Activated T-helper 2 cell treated with anti-CD3 and anti-CD28 coated beads, Interferon-gamma antibody, Interleukin-2, Interleukin-4, amounts not matched to agents 10 μg/mL and 5 μg/mL and 100 μg/mL, durations not matched to agents 14 hours and 24 hours and 36 hours (primary cell): ENCODE measurements at regions not wholly inside any gene's neighbourhood (a gene's known extent, or its start where the extent isn't known, plus 50 kb on each side); places are given as distances from the start of the nearest gene placed in this dataset.
A peak's percentile ranks its signal among the peaks of the same experiment; 100 is the strongest.

Experiments used
- DNase-seq: peaks from one replicate; pipeline ENCODE4 v3.0.0; 2021; ENCODE audit warnings: low spot score
- H3K27ac Mint-ChIP-seq: one replicate; pipeline ENCODE4 v1.8.0; 2021; ENCODE audit warnings: mixed read lengths
- H3K27me3 Mint-ChIP-seq: one replicate; pipeline ENCODE4 v1.8.0; 2021; ENCODE audit warnings: low read depth, mixed read lengths
- H3K36me3 Mint-ChIP-seq: one replicate; pipeline ENCODE4 v1.8.0; 2021; ENCODE audit warnings: low read depth, mixed read lengths
- H3K4me1 Mint-ChIP-seq: one replicate; pipeline ENCODE4 v1.8.0; 2021; ENCODE audit warnings: low read depth, mixed read lengths
- H3K4me3 Mint-ChIP-seq: one replicate; pipeline ENCODE4 v1.8.0; 2021; ENCODE audit warnings: low read depth, mild to moderate bottlenecking, moderate library complexity, mixed read lengths
- H3K9me3 Mint-ChIP-seq: one replicate; pipeline ENCODE4 v1.8.0; 2021; ENCODE audit warnings: mixed read lengths
- intact Hi-C: fragments of 100-400 bp; cut with micrococcal nuclease; formaldehyde crosslinking; loops from one replicate; pipeline ENCODE4 v1.15.1; 2023

DNA sequence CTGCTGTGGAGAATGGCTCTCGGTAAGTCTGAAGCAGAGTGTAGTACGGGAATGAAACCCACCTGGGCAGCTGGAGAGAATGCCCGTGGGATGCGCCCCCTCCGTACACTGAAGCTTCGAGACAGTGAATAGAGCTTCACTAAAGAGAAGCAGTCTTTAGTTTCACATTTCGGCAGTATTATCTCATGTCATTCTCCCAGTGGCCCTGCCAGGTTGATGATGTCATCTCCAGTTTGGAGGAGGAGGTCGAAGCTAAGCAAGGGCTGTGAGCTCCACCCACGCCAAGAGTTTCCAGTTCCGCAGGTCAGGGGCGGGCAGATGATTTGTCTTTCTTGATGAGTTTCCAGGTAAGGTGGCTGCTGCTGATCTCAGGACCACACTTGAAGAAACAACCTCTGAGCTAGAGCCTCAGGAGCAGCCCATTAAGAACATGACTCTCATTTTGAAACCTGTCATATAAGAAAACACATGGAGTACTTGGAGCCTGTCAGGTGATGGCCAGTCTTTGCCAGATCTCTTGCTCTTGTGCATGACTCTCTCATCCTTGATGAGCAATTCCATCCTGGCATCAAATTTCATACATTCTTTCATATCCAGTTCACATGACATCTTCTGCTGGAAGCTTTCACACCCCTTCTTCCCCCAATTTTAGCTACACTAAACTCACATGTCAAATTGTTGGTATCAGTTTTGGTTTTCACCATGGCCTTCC lies 475.0 kb downstream of the RNF144A start:
- no peaks in the 10 kb centered on the region for H3K36me3 Mint-ChIP-seq
- no peak overlapping the region for H3K27ac Mint-ChIP-seq
- no peaks in the 10 kb centered on the region for H3K4me1 Mint-ChIP-seq
- DNase-seq, result no peak
- H3K27me3 Mint-ChIP-seq, result peaks cover 11% of the 10 kb centered on the region
- no peak overlapping the region for H3K4me3 Mint-ChIP-seq
- no peaks in the 10 kb centered on the region for H3K9me3 Mint-ChIP-seq
- intact Hi-C loops, result no loop called here

DNA sequence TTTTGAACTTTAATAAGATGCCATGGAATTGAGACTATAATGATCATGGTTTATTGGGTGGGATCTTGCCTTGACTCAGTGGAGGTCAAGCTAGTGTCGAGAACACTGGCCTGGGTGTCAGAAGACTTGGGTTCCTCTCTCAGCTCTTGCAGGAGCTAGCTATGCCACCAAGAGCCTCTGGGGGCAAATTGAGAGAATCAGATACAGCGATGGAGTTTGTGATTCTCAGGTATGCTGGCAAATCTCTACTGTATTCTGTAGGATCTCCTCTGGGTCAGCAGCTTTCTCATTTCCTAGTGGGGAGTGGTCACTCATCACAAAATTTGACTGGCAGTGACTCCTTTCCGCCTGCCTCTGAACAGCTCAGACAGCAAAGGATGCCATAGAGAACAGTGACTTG lies 477.0 kb downstream of the RNF144A start:
- no peak for DNase-seq
- H3K4me1 Mint-ChIP-seq, result no peaks in the 10 kb centered on the region
- intact Hi-C loops, result no loop called here

DNA sequence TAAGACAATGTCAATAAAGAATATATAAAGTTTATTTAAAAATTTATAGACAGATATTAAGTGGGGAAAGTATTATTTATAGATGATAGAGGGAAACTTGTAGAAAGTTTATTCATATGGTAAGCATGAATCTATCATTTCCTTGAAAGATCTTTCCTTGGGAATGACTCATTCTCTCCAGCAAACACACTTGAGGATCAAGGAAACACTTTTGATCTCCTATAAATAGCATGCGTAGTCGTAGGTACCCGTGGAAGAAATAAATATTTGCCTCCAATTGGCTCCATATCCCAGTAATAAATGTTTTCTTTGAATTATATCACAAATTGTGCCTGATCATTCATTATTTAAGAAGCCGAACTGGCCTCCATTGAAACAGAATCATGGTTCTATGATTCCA lies 483.4 kb downstream of the RNF144A start:
- peaks cover 8% of the 10 kb centered on the region for H3K4me1 Mint-ChIP-seq
- DNase-seq, result no peak
- H3K27me3 Mint-ChIP-seq, result peaks cover 39% of the 10 kb centered on the region
- no peaks in the 10 kb centered on the region for H3K9me3 Mint-ChIP-seq
- no peak overlapping the region for H3K27ac Mint-ChIP-seq
- intact Hi-C loops, result no loop called here
- no peak overlapping the region for H3K4me3 Mint-ChIP-seq
- no peaks in the 10 kb centered on the region for H3K36me3 Mint-ChIP-seq

More for the DNA sequence above, 477.0 kb downstream of the RNF144A start:
- Mint-ChIP-seq H3K9me3 (no peaks in the 10 kb centered on the region), H3K4me3 (no peak overlapping the region), H3K27ac (no peak overlapping the region), H3K36me3 (no peaks in the 10 kb centered on the region), H3K27me3 (peaks cover 11% of the 10 kb centered on the region)

DNA sequence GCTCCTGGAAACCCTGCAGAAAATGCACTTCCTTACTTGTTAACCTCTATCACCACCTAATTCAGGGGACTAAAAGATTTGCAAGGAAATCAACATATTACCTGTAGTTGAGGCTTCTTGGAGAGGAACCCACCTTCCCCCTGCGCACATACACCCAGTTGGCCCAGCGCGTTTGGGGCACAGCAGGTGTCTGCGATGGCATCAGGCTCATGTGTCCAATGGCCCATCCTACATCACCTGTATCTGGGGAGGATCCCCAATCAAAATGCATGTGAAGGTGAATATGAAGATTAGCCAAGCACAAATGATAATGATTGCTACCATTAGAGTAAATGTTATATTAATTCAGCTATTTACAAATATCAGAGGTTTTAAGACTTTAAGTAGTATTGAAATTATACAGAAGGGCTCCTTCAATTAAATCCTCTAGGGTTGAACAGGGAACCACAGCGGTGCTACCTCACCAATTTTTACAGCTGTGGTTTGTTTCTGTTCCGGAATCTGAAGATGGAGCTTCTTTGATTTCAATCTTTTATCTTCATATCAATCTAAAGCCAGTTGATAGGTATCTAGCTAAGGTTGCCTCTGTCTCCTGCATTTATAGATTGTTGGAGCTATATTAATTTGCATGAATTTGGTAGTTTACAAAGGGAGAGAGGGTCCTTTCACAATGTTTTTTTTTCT lies 486.0 kb downstream of the RNF144A start:
- H3K27ac Mint-ChIP-seq, result no peak overlapping the region
- intact Hi-C loops, result no loop called here
- no peak for DNase-seq
- peaks cover 8% of the 10 kb centered on the region for H3K4me1 Mint-ChIP-seq
- no peaks in the 10 kb centered on the region for H3K9me3 Mint-ChIP-seq
- peaks cover 44% of the 10 kb centered on the region for H3K27me3 Mint-ChIP-seq
- H3K36me3 Mint-ChIP-seq, result no peaks in the 10 kb centered on the region
- H3K4me3 Mint-ChIP-seq, result no peak overlapping the region

DNA sequence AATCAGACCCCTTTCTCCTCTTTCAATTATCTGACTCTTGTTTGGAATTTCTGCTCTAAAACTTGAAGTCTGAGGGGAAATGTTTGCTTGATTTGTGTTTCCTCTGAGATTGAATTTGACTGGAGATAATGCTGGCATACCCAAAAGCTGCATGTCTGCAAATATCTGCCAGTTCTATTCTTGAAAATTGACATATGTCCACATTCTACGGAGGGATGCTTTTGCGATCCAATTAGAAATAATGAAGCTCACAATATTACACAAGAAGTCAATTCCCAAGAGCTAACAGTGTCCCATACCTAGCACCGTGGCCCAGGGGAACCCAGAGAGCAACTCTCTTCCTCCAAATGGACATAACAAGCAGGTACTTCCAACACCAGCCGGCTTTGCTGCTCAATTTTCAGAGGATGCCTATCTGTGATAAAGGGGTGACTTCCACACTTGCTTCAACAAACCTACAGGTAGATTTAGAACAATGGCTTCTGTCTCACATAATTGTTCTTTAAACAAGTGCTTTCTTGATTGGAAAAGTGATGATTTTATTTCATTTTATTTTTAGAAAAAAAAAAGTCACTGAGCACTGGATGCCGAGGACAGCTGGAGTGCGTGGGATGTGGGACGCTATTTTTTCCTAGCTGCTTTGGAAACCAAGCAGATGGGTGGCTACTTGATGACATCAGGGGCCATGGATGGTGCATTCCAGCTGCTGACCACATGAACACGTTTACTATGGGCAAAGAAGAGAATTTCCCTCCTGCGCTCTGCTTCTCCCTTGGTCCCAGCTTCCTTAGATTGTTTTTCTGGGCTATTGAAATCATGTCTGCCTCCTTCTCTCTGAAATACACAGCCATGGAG lies 488.9 kb downstream of the RNF144A start:
- Mint-ChIP-seq H3K4me1 (peaks cover 8% of the 10 kb centered on the region), H3K36me3 (no peaks in the 10 kb centered on the region), H3K4me3 (no peak overlapping the region), H3K27me3 (peaks cover 50% of the 10 kb centered on the region), H3K9me3 (no peaks in the 10 kb centered on the region), H3K27ac (no peak overlapping the region)
- no peak for DNase-seq
- intact Hi-C loops, result no loop called here

DNA sequence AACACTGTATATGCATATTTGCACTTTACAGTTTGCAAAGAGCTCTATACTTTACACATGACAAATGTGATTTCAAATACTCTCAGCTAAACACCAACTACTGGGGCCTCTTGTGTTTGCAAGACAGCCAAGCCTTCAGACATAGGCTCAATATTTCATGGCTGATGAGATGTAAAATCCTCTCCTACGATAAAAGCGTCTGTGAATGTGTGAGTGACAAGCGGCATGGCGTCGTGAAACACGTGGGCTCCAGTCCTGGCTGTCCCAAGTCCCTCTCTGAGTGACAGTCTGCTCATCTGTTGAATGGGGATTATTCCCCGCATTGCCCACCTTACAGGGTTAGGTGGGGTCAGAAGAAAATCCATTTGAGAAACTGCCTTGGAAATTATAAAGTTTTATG lies 489.8 kb downstream of the RNF144A start:
- Mint-ChIP-seq H3K36me3 (no peaks in the 10 kb centered on the region), H3K27ac (no peak overlapping the region), H3K4me1 (peaks cover 8% of the 10 kb centered on the region), H3K4me3 (no peak overlapping the region), H3K27me3 (peaks cover 52% of the 10 kb centered on the region), H3K9me3 (no peaks in the 10 kb centered on the region)
- no peak for DNase-seq
- intact Hi-C loops, result no loop called here

DNA sequence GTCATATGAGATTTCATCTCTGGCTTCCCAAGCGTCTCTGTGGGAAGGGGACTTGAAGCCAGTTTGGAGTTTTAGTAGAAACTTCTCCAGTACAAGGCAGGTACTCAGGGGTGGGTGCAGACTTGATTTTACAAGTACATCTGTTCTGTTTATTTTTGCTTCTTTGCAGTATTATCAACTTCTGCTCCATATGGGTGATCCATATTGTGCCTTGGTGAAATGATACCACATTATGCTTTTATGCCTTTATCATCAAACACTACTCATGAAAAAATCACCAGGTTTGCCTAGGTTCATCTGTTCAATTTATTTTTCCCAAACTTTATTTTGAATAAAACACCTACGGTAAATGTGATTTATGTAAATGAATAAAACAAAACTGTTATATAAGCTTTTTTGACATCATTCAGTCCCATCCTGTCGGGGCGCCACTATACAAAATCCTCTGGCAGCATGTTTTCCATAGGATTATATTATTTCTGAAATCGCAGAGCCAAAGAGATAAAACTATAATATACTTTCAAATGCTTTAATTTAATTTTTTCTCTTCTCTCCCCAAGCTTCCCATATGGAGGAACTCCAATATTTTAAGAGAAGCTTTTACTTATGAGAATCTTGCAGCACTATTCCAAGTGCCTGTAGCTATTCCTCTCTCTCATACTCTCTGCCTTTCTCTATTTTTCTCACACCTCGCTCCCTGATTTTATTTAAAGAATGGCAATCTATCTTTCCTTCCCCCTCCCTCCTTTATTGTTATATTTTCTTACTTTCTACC lies 490.9 kb downstream of the RNF144A start:
- no peak overlapping the region for H3K27ac Mint-ChIP-seq
- H3K9me3 Mint-ChIP-seq, result no peaks in the 10 kb centered on the region
- no peaks in the 10 kb centered on the region for H3K36me3 Mint-ChIP-seq
- DNase-seq, result no peak
- H3K4me3 Mint-ChIP-seq, result no peak overlapping the region
- H3K27me3 Mint-ChIP-seq, result peaks cover 47% of the 10 kb centered on the region
- peaks cover 4% of the 10 kb centered on the region for H3K4me1 Mint-ChIP-seq
- intact Hi-C loops, result no loop called here

DNA sequence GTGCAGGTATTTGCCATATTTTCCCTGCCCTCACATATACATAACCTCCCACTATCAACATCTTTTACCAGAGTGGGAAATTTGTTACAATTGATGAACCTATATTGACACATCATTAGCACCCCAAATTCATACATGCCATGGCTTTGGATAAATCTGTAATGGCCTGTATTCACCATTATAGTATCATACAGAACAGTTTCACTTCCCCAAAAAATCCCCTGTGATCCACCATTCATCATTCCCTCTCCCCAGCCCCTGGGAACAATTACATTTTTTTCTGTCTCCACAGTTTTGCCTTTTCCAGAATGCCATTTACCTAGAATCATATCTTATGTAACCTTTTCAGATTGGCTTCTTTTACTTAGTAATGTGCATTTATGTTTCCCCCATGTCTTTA lies 494.5 kb downstream of the RNF144A start:
- Mint-ChIP-seq H3K27ac (no peak overlapping the region), H3K4me1 (no peaks in the 10 kb centered on the region), H3K27me3 (peaks cover 32% of the 10 kb centered on the region), H3K36me3 (no peaks in the 10 kb centered on the region), H3K9me3 (peaks cover 4% of the 10 kb centered on the region), H3K4me3 (no peak overlapping the region)
- no peak for DNase-seq
- intact Hi-C loops, result no loop called here

DNA sequence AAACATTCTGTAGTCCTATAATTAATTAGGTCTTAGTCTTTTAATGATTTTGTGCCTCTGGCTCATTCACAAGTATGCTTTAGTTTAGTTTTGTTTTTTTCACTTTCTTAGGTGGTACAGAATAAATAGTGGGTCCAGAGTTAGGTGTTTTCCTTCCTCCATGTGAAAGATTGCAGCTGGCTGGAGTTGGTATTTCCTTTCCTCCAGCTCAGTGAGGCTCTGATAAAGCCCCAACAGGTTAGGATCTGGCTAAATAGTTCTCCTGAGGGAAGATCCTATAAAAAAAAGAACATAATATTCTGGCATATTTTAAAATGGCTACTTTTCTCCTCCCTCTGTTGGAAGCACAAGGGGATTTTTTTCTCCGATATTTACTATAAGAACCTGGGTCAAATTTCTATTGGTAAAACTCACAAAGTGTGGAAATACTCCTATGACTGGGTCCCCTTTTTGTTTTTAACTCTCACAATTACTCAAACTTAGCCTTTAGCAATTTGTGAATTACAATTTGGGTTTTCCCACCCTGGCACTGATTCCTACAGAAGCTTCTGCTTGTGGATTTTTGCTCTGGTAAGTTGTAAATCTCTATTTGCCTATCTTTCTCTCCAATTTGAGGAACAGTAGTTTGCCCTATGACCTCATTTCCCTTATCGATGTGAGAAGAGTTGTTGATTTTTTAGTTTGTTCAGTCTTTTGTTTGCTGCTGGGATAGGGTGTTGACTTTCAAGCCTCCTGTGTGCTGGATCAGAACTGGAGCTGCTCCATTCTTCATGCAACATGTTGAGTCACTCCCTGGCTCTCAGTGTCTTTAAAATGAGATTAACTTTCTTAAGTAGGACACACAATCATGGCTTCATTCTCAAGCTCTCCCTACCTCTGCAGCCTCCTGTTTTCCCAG lies 500.9 kb downstream of the RNF144A start:
- Mint-ChIP-seq H3K4me3 (no peak overlapping the region), H3K27ac (peak overlapping the region; percentile 23), H3K27me3 (peaks cover 3% of the 10 kb centered on the region), H3K9me3 (peaks cover 30% of the 10 kb centered on the region), H3K36me3 (peaks cover 6% of the 10 kb centered on the region), H3K4me1 (peaks cover 6% of the 10 kb centered on the region)
- no peak for DNase-seq
- intact Hi-C loops, result no loop called here

DNA sequence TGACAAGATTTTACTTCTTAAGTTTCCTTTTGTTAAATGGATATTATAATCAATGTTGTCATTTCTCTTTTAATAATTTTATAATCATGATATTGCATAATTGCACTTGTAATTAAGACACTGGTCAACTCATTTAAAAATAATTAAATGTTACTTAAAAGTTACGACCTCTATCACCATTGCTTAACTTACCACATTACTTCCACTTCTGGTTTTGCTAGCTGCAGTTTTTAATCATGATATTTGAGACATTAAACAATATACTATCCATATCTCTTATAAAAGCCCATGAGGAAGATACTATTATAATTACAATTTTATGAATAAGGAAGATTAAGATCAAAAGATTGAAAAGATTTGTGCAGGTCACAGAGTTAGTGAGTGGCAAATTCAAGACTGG lies 502.0 kb downstream of the RNF144A start:
- Mint-ChIP-seq H3K27me3 (no peaks in the 10 kb centered on the region), H3K27ac (no peak overlapping the region), H3K4me3 (no peak overlapping the region), H3K36me3 (peaks cover 6% of the 10 kb centered on the region), H3K4me1 (peaks cover 6% of the 10 kb centered on the region), H3K9me3 (peaks cover 30% of the 10 kb centered on the region)
- DNase-seq, result no peak
- intact Hi-C loops, result no loop called here

DNA sequence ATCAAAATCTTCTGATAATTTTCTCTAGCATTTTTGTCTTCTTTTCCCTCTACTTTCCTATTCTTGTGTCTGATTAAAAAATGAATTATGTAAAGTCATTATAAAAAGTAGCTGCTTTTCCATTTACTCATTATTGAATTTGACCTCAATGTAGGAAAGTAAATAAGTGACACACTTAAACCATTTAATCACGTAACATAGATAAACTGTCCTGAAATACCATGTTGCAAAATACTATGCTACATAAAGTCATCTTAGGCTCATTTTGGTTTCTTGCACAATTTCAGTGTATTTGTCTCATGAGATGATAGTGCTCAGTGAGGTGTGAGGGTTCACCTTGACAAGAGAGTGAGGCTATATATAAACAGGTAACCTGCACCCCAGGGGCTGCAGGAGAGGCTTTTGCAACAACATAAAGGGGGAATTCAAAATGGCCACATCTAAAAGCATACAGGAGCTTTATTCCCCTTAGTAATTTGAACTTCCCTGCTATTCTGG lies 502.7 kb downstream of the RNF144A start:
- Mint-ChIP-seq H3K36me3 (peaks cover 6% of the 10 kb centered on the region), H3K4me1 (peaks cover 6% of the 10 kb centered on the region), H3K27ac (no peak overlapping the region), H3K9me3 (peaks cover 30% of the 10 kb centered on the region), H3K27me3 (no peaks in the 10 kb centered on the region), H3K4me3 (no peak overlapping the region)
- intact Hi-C loops, result loop anchor here (10.0 kb wide), 1 partner anchor 215 kb away; no protein-coding TSS in a partner anchor
- DNase-seq, result no peak
